Astrocyte (in vitro differentiated cells and primary cell): ENCODE measurements at regions not wholly inside any gene's neighbourhood (a gene's known extent, or its start where the extent isn't known, plus 50 kb on each side); places are given as distances from the start of the nearest gene placed in this dataset.

Source experiments
- DNase-seq: peaks from one replicate; pipeline ENCODE4 v3.0.0-alpha.2; 2010; ENCODE audit warnings: low read depth
- FAIRE-seq: peaks from 2 replicates; lab custom pipeline; 2011; peaks lifted over from hg19 to GRCh38; lab: Jason Lieb, UNC
- H2AFZ ChIP-seq: 2 replicates; pipeline ENCODE4 v1.6.0; 2012; ENCODE audit warnings: low read depth, low read length, inconsistent platforms
- H3K27ac ChIP-seq: 2 replicates; pipeline ENCODE4 v1.5.1; 2011; ENCODE audit warnings: low read depth, low read length, inconsistent platforms
- H3K27me3 ChIP-seq: 2 replicates; pipeline ENCODE4 v1.6.0; 2011; ENCODE audit warnings: low read length, inconsistent platforms; ENCODE audit not compliant: insufficient read depth
- H3K36me3 ChIP-seq: 2 replicates; pipeline ENCODE4 v1.5.1; 2011; ENCODE audit warnings: low read length, inconsistent platforms; ENCODE audit not compliant: insufficient read depth
- H3K4me1 ChIP-seq: 2 replicates; pipeline ENCODE4 v1.5.1; 2011; ENCODE audit warnings: low read length, inconsistent platforms; ENCODE audit not compliant: insufficient read depth
- H3K4me2 ChIP-seq: 2 replicates; pipeline ENCODE4 v1.6.0; 2012; ENCODE audit warnings: low read length, inconsistent platforms
- H3K4me3 ChIP-seq: 2 replicates; pipeline ENCODE4 v1.5.1; 2011; ENCODE audit warnings: low read depth, mild to moderate bottlenecking, low read length, inconsistent platforms; ENCODE audit not compliant: insufficient read depth
- H3K79me2 ChIP-seq: 2 replicates; pipeline ENCODE4 v1.6.0; 2012; ENCODE audit warnings: mild to moderate bottlenecking, low read length, inconsistent platforms; ENCODE audit not compliant: insufficient read depth
- H3K9ac ChIP-seq: 2 replicates; pipeline ENCODE4 v1.6.0; 2012; ENCODE audit warnings: mild to moderate bottlenecking, low read length, inconsistent platforms
- H3K9me3 ChIP-seq: 2 replicates; pipeline ENCODE4 v1.5.1; 2012; ENCODE audit warnings: low read depth, mild to moderate bottlenecking, low read length, inconsistent platforms; ENCODE audit not compliant: insufficient read depth
- H4K20me1 ChIP-seq: 2 replicates; pipeline ENCODE4 v1.6.0; 2012; ENCODE audit warnings: low read length, inconsistent platforms; ENCODE audit not compliant: insufficient read depth
- H3K27ac Mint-ChIP-seq: one replicate; pipeline ENCODE4 v1.8.0; 2021; ENCODE audit warnings: mild to moderate bottlenecking, mixed read lengths; ENCODE audit not compliant: unreplicated experiment
- H3K27me3 Mint-ChIP-seq: one replicate; pipeline ENCODE4 v1.8.0; 2021; ENCODE audit warnings: low read depth, mixed read lengths; ENCODE audit not compliant: unreplicated experiment
- H3K36me3 Mint-ChIP-seq: one replicate; pipeline ENCODE4 v1.8.0; 2021; ENCODE audit warnings: low read depth, mixed read lengths; ENCODE audit not compliant: unreplicated experiment
- H3K4me1 Mint-ChIP-seq: one replicate; pipeline ENCODE4 v1.8.0; 2021; ENCODE audit warnings: low read depth, mixed read lengths; ENCODE audit not compliant: unreplicated experiment
- H3K4me3 Mint-ChIP-seq: one replicate; pipeline ENCODE4 v1.8.0; 2021; ENCODE audit warnings: mild to moderate bottlenecking, moderate library complexity, mixed read lengths; ENCODE audit not compliant: unreplicated experiment
- H3K9me3 Mint-ChIP-seq: one replicate; pipeline ENCODE4 v1.8.0; 2021; ENCODE audit warnings: mild to moderate bottlenecking, mixed read lengths; ENCODE audit not compliant: unreplicated experiment
- CTCF ChIP-seq: IDR thresholded peaks from 2 replicates; pipeline ENCODE4 v1.5.1; 2011; ENCODE audit warnings: low read depth, mild to moderate bottlenecking, inconsistent platforms, low read length, moderate library complexity; ENCODE audit not compliant: insufficient read depth
- EZH2 ChIP-seq: IDR thresholded peaks from 2 replicates; pipeline ENCODE4 v1.6.1; 2012; ENCODE audit warnings: mild to moderate bottlenecking, low read length, inconsistent platforms; ENCODE audit not compliant: insufficient read depth

GRCh38 chr3:8445861-8446260 lies 55.8 kb upstream of the LMCD1 start:
- no peaks in the 10 kb centered on the region for H3K9me3 ChIP-seq
- FAIRE-seq = no peak
- Mint-ChIP-seq H3K4me1 (peaks cover 40% of the 10 kb centered on the region), H3K27me3 (no peaks in the 10 kb centered on the region), H3K4me3 (no peak overlapping the region), H3K36me3 (no peaks in the 10 kb centered on the region), H3K9me3 (no peaks in the 10 kb centered on the region), H3K27ac (no peak overlapping the region)
- H4K20me1 ChIP-seq = no peaks in the 10 kb centered on the region
- peaks cover 45% of the 10 kb centered on the region for H3K4me1 ChIP-seq
- no peak overlapping the region for H2AFZ ChIP-seq
- no peaks in the 10 kb centered on the region for H3K27me3 ChIP-seq
- H3K79me2 ChIP-seq = no peaks in the 10 kb centered on the region
- H3K27ac ChIP-seq = peak overlapping the region; percentile 97
- H3K4me3 ChIP-seq = no peak overlapping the region
- no peaks in the 10 kb centered on the region for H3K36me3 ChIP-seq
- peak overlapping the region; percentile 90 for H3K9ac ChIP-seq
- TF ChIP-seq CTCF = no peak
- TF ChIP-seq EZH2 = no peak
- DNase-seq = peak; percentile 99
- peak overlapping the region; percentile 10 for H3K4me2 ChIP-seq

GRCh38 chr3:8446845-8447244 lies 54.8 kb upstream of the LMCD1 start:
- no peaks in the 10 kb centered on the region for H3K9me3 ChIP-seq
- peaks cover 55% of the 10 kb centered on the region for H3K4me1 ChIP-seq
- H3K36me3 ChIP-seq = no peaks in the 10 kb centered on the region
- no peak overlapping the region for H3K4me2 ChIP-seq
- H3K79me2 ChIP-seq = no peaks in the 10 kb centered on the region
- peaks cover 49% of the 10 kb centered on the region for H3K4me1 Mint-ChIP-seq
- no peak for FAIRE-seq
- H3K9ac ChIP-seq = peak overlapping the region; percentile 90
- no peak overlapping the region for H3K4me3 Mint-ChIP-seq
- DNase-seq = no peak
- peak overlapping the region; percentile 38 for H3K27ac Mint-ChIP-seq
- TF ChIP-seq CTCF (no peak), EZH2 (no peak)
- H3K27me3 ChIP-seq = no peaks in the 10 kb centered on the region
- no peaks in the 10 kb centered on the region for H3K27me3 Mint-ChIP-seq
- H3K4me3 ChIP-seq = no peak overlapping the region
- H2AFZ ChIP-seq = no peak overlapping the region
- H4K20me1 ChIP-seq = no peaks in the 10 kb centered on the region
- no peaks in the 10 kb centered on the region for H3K9me3 Mint-ChIP-seq
- no peaks in the 10 kb centered on the region for H3K36me3 Mint-ChIP-seq
- H3K27ac ChIP-seq = peak overlapping the region; percentile 97

GRCh38 chr3:8450618-8451017 lies 51.0 kb upstream of the LMCD1 start:
- H3K4me2 ChIP-seq = peak overlapping the region; percentile 37

More at GRCh38 chr3:8450618-8451017, 51.0 kb upstream of the LMCD1 start:
- Histone ChIP-seq H3K4me3 (no peak overlapping the region), H3K4me1 (peaks cover 29% of the 10 kb centered on the region), H3K27me3 (no peaks in the 10 kb centered on the region), H3K9me3 (no peaks in the 10 kb centered on the region), H3K36me3 (no peaks in the 10 kb centered on the region), H4K20me1 (no peaks in the 10 kb centered on the region), H3K9ac (peak overlapping the region; percentile 57), H3K27ac (peak overlapping the region; percentile 82), H2AFZ (no peak overlapping the region), H3K79me2 (no peaks in the 10 kb centered on the region)
- FAIRE-seq = no peak
- peak; percentile 36 for DNase-seq
- TF ChIP-seq EZH2 (no peak), CTCF (peak; percentile 9)
- H3K27ac Mint-ChIP-seq = peak overlapping the region; percentile 95
- peaks cover 43% of the 10 kb centered on the region for H3K4me1 Mint-ChIP-seq
- no peak overlapping the region for H3K4me3 Mint-ChIP-seq
- no peaks in the 10 kb centered on the region for H3K27me3 Mint-ChIP-seq
- no peaks in the 10 kb centered on the region for H3K9me3 Mint-ChIP-seq
- H3K36me3 Mint-ChIP-seq = no peaks in the 10 kb centered on the region
